Body of pancreas (tissue), 4 donors: ENCODE measurements at regions not wholly inside any gene's neighbourhood (a gene's known extent, or its start where the extent isn't known, plus 50 kb on each side); places are given as distances from the start of the nearest gene placed in this dataset.

Source experiments
- ATAC-seq: fragments of 150-250 bp; one replicate; pipeline ENCODE4 v1.9.1; 2016
- DNase-seq, 4 donors: peaks; one replicate each; pipeline ENCODE4 v3.0.0-alpha.2; 2019
- H3K27ac ChIP-seq, 4 donors: fragments of 200-600 bp; sonication (generic); 1 replicate in 3 of 4; 2 replicates in 1 of 4; pipeline versions ENCODE4 v1.5.1 to v1.6.1; 2016 to 2019; ENCODE audit warnings: mild to moderate bottlenecking in 1 of 4, mixed read lengths in 1 of 4, moderate library complexity in 1 of 4
- H3K27me3 ChIP-seq, 2 donors: fragments of 200-600 bp; sonication (generic); one replicate each; pipeline ENCODE4 v1.6.0; 2016; ENCODE audit warnings: mild to moderate bottlenecking in 1 of 2
- H3K36me3 ChIP-seq, 2 donors: fragments of 200-600 bp; sonication (generic); replicated peaks in 1 of 2; 2 replicates each; pipeline ENCODE4 v1.5.1; 2016; ENCODE audit warnings: low read depth in 2 of 2; ENCODE audit not compliant: insufficient read depth in 1 of 2
- H3K4me1 ChIP-seq: fragments of 200-600 bp; sonication (generic); one replicate; pipeline ENCODE4 v1.6.0; 2016
- H3K4me3 ChIP-seq, 2 donors: fragments of 200-600 bp; sonication (generic); 1 replicate in 1 of 2; 2 replicates in 1 of 2; pipeline ENCODE4 v1.5.1; 2016 to 2019
- H3K9me3 ChIP-seq, 3 donors: fragments of 200-600 bp; sonication (generic); 1 replicate in 2 of 3; 2 replicates in 1 of 3; pipeline ENCODE4 v1.5.1; 2016
- POLR2A ChIP-seq, 3 donors: fragments of 450-650 bp; IDR thresholded peaks; one replicate each; pipeline ENCODE4 v1.6.1; 2016; ENCODE audit warnings: antibody characterized with exemption in 3 of 3, mild to moderate bottlenecking in 2 of 3
- WGBS, 2 donors: methylation state at CpG; one replicate each; pipeline ENCODE4 v1.1.5; 2017; 5-methylcytosine and 5-hydroxymethylcytosine counted together
- intact Hi-C: fragments of 100-400 bp; cut with DNase I; formaldehyde crosslinking; loops from one replicate; pipeline ENCODE4 v1.15.1; 2023
- TF ChIP-seq, protein P1 (sequence below), 7 experiments: fragments of 450-650 bp in 4 of 7; fragments of 200-600 bp in 3 of 7; sonication (generic) in 3 of 7; IDR thresholded peaks; one replicate each; pipeline ENCODE4 v1.5.1; 2016 to 2019; ENCODE audit warnings: antibody characterized with exemption in 7 of 7

DNA sequence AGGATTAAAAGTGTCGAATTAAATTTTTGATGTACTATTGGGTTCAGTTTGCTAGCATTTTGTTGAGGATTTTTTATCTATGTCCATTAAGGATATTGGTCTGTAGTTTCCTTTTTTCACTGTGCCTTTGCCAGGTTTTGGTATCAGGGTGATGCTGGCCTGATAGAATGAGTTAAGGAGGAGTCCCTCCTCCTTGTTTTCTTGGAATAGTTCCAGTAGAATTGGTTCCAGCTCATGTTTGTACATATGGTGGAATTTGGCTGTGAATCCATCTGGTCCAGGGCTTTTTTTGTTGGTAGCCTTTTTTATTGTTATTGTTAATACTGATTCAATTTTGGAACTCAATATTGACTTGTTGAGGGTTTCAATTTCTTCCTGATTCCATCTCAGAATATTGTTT is 141.8 kb downstream of the SIM1 start:
- no peak for ATAC-seq
- Histone ChIP-seq H3K27me3 (no peaks in the 10 kb centered on the region), H3K36me3 (no peaks in the 10 kb centered on the region), H3K9me3 (no peaks in the 10 kb centered on the region), H3K27ac (no peak overlapping the region), H3K4me1 (no peaks in the 10 kb centered on the region), H3K4me3 (no peak overlapping the region)
- intact Hi-C loops = no loop called here
- DNase-seq = no peak
- 75 to 83% methylated on average over 1 of the region's 1 CpG for WGBS, 2 donors
- no peak for TF ChIP-seq POLR2A (IDR thresholded peaks at IDR 0.05)
- TF ChIP-seq, protein P1, sequence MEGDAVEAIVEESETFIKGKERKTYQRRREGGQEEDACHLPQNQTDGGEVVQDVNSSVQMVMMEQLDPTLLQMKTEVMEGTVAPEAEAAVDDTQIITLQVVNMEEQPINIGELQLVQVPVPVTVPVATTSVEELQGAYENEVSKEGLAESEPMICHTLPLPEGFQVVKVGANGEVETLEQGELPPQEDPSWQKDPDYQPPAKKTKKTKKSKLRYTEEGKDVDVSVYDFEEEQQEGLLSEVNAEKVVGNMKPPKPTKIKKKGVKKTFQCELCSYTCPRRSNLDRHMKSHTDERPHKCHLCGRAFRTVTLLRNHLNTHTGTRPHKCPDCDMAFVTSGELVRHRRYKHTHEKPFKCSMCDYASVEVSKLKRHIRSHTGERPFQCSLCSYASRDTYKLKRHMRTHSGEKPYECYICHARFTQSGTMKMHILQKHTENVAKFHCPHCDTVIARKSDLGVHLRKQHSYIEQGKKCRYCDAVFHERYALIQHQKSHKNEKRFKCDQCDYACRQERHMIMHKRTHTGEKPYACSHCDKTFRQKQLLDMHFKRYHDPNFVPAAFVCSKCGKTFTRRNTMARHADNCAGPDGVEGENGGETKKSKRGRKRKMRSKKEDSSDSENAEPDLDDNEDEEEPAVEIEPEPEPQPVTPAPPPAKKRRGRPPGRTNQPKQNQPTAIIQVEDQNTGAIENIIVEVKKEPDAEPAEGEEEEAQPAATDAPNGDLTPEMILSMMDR (IDR thresholded peaks at IDR 0.05) = no peak

DNA sequence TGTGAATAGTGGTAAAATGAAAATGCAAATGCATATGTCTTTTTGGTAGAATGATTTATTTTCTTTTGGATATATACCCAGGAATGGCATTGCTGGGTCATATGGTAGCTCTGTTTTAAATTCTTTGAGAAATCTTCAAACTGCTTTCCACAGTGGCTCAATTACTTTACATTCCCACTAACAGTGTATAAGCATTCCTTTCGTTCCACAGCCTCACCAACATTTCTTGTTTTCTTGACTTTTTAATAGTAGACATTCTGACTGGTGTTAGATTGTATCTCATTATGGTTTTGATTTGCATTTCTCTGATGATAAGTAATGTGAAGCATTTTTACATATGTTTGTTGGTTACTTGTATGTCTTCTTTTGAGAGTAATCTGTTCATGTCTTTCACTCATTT is 144.0 kb downstream of the SIM1 start:
- TF ChIP-seq, protein P1 (IDR thresholded peaks at IDR 0.05) = no peak
- TF ChIP-seq POLR2A (IDR thresholded peaks at IDR 0.05) = no peak

DNA sequence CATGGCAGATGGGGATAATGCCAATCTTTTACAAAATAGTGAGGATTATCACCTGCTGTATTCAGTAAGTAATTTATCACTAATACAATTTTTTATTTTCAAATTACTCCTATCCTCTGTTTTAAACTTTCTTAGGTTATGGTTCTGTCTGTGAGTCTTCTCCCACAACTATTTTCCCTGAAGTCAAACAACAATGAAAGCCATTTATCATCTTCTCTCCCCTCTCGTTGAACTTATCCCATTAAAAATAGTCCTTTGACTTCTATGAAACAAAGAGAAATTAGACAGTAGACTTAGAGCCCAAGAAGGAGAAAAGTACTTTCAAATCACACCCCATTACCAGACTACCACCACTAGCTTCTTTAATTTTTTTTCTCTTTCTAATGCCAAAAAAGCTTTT is 147.7 kb downstream of the SIM1 start:
- TF ChIP-seq, protein P1 (IDR thresholded peaks at IDR 0.05) = no peak
- no peak for TF ChIP-seq POLR2A (IDR thresholded peaks at IDR 0.05)
- Histone ChIP-seq H3K27me3 (no peaks in the 10 kb centered on the region), H3K4me1 (no peaks in the 10 kb centered on the region), H3K9me3 (no peaks in the 10 kb centered on the region), H3K27ac (no peak overlapping the region), H3K36me3 (no peaks in the 10 kb centered on the region), H3K4me3 (no peak overlapping the region)
- no peak for ATAC-seq
- intact Hi-C loops = no loop called here
- DNase-seq = no peak
- WGBS, 2 donors = 13 to 30% methylated on average over 1 of the region's 1 CpG

More for the DNA sequence above, 144.0 kb downstream of the SIM1 start:
- 66 to 74% methylated on average over 1 of the region's 1 CpG for WGBS, 2 donors
- no peak overlapping the region for H3K4me3 ChIP-seq
- H3K4me1 ChIP-seq = no peaks in the 10 kb centered on the region
- no peaks in the 10 kb centered on the region for H3K9me3 ChIP-seq
- no peak for DNase-seq
- intact Hi-C loops = no loop called here
- H3K36me3 ChIP-seq = no peaks in the 10 kb centered on the region
- no peaks in the 10 kb centered on the region for H3K27me3 ChIP-seq
- no peak overlapping the region for H3K27ac ChIP-seq
- no peak for ATAC-seq

DNA sequence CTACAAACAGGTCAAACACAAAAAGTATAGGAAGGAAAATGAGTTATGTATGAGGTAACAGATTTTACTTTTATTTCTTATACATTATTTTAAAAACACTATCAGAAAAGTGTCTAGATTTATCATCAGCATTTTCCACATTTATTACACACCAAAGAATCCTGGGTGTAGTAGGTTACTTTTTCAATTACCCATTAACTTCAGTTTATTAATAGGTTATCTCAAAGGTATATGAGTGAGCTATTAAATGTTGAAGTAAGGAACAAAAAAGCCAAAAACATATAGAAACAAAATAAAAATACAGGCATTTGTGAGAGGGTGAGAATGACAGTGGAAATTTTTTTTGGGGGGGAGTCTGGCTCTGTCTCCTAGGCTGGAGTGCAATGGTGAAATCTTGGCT is 150.5 kb downstream of the SIM1 start:
- Histone ChIP-seq H3K27me3 (no peaks in the 10 kb centered on the region), H3K27ac (no peak overlapping the region), H3K4me1 (no peaks in the 10 kb centered on the region), H3K4me3 (no peak overlapping the region), H3K9me3 (no peaks in the 10 kb centered on the region), H3K36me3 (no peaks in the 10 kb centered on the region)
- intact Hi-C loops = no loop called here
- no peak for TF ChIP-seq POLR2A (IDR thresholded peaks at IDR 0.05)
- TF ChIP-seq, protein P1 (IDR thresholded peaks at IDR 0.05) = no peak
- no peak for ATAC-seq
- DNase-seq = no peak

DNA sequence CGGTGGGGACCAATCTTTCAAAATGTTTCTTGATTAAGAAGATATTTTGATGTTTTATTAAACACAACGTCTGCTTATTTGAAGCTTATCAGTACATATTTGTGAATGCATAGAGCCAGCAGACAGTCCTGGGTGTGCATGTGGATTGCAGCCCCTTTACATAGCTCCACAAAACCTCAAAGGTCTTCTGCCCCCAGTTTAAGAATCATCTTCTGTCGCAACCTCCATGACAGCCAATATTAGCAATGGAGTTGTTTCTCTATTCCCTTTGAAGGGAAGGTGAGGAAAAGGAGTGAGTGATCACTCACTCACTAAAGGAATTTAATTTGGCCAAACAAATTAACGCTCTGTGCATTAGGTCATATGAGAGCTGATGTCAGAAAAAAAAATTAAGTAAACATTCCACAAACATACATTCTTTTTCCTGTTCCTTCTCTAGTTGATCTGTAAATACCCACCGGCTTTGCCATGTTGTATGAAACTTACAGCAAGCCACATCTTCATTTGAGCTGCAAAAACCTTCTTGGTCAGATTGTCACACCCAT is 152.9 kb downstream of the SIM1 start:
- DNase-seq = no peak
- Histone ChIP-seq H3K4me3 (no peak overlapping the region), H3K27ac (no peak overlapping the region), H3K4me1 (no peaks in the 10 kb centered on the region), H3K36me3 (no peaks in the 10 kb centered on the region), H3K9me3 (no peaks in the 10 kb centered on the region), H3K27me3 (no peaks in the 10 kb centered on the region)
- no peak for ATAC-seq
- intact Hi-C loops = no loop called here
- 44 to 56% methylated on average over 5 of the region's 5 CpGs for WGBS, 2 donors
- TF ChIP-seq, protein P1 (IDR thresholded peaks at IDR 0.05) = no peak
- TF ChIP-seq POLR2A (IDR thresholded peaks at IDR 0.05) = no peak
